NCI-H524 treated with DMSO at 0.1 percent for 48 hours (cell line): ENCODE measurements at regions not wholly inside any gene's neighbourhood (a gene's known extent, or its start where the extent isn't known, plus 50 kb on each side); places are given as distances from the start of the nearest gene placed in this dataset.
"Not testable (repeated sequence)": the region's sequence is repeated elsewhere in the genome, so short reads cannot be mapped to it uniquely, and the experiment has no call there.

ENCODE experiments used
- DNase-seq: peaks from one replicate; lab custom pipeline; 2025; lab: John Stamatoyannopoulos, UW

DNA sequence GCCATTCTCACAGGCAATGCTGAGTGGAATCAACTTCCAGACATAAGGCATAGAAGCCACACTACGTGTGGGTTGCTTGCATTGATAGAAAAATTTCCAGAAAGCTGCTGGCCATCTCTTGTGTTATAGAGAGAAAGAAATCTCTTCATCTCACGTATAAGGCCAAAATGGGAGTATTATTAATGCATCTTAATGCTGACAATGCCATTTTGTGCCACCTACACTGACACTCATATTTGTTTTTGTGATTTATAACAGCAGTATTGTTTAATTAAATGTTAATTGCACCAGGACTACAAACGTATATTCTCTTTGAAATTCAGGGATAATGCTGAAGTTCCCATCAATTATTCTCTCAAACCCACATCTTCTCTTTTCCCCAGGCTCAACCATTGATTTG, 56.1 kb upstream of the TMEM132D start:
- no peak for DNase-seq

DNA sequence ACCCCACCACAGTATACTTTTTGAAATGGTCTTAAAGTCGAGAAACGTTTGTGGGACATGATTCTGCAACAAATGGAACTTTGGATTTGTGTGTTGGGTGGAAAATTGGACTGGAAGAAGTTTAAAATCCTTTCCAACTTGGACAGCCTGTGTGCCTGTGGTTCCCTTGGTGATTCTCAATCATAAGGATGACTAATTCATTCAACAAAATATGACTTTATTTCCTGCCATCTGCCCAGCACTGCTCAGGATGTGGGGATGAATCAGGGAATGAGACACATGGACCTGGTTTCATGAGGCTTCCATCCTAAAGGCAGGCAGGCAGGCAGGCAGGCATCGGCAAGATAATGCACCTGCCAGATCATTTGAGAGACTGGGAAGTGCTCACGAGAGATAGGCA, 57.3 kb upstream of the TMEM132D start:
- DNase-seq = no peak

DNA sequence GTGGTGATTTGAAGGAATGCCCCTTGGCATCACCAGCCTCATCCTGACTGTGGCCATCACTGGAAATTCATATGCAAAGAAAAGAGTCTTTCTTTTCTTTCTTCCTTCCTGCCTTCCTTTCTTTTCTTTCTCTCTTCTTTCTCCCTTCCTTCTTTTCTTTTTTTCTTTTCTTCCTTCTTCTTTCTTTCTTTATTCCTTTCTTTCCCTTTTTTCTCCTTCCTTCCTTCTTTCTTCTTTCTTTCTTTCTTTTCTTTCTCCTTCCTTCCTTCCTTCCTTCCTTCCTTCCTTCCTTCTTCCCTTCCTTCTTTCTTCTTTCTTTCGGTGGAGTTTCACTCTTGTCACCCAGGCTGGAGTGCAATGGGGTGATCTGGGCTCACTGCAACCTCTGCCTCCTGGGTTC, 58.0 kb upstream of the TMEM132D start:
- no peak for DNase-seq

DNA sequence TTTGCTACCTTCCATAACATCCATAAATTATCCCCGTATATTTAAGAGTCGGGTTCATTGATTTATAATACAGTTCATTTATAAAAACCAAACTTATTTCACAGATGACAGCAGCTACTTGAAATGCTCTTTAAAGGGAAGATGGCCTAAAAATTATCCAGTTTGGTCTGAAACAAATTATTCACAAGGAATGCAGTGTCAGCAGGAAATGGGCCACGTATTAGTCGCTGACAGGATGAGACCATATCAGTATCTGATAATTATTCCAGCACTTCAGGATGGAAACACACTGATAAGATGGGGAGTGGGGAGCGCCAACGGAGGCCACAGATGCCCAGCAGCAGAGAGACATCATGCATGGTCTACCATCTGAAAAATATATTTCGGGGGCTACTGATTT, 60.5 kb upstream of the TMEM132D start:
- no peak for DNase-seq

DNA sequence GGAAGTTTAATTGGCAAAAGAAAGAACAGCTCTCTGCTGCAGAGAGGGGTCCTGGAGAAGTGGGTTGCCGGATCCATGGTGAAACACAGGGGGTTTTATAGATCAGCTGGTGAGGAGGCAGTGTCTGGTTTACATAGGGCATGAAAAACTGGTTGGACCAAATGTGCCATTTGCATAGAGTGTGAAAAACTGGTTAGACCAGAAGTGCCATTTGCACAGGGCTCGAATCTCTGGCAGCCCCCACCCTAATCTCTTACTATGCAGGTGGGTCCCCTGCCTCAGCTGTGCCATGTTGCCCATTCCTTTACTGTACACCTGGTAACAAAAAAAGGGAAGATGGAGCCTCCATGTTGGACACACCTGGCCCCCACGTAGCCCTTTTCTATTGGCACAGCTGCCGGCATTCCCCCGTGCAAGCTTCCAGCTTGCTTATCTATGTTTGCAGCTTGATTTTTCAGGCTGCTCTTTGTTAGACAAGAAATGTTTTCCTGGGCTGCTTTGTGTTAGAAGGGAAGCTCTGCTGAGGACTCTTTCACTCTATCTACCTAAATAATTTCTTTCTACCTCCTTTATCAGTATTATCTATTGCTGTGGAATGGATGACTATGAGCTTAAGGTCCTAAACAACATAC, 61.1 kb upstream of the TMEM132D start:
- DNase-seq = no peak

DNA sequence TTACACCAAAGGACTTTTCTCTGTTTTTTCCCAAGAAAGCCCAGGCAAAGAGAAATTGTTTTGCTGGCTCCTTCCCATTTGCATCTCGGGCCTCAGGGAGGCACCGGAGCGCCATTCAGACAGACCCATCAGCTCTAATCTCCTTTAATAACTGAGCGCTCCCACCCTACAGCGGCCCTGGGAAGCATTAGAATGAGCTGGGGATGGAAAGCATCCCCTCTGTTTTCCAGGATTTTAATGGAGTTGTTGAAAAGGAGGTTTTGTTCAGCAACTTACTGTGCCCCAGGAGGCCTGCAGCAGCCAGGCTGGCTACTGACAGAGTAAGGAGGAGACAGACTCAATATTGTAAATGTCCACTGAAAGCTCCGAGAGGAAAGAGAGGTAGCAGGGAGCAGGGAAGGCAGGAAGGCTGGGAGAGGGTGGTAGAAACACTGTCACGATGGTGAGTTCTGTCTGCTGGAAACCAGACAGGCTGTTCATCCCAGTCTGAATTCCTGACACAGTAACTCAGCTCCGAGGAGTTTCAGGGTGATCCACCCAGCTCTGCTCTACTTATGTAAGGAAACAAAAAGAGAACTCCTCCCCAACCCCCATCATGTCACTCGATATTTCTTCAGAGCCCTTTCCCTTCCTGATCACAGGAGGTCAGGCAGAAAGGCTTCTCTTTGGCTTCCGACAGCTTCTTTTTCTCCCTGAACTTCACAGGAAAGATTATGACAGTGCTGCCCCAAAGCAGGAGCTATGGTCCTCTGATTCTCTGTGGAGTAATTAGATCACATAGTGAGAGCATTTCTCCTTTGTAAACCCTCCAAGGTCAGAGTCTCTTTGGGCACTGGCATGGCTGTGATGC, 62.5 kb upstream of the TMEM132D start:
- no peak for DNase-seq

DNA sequence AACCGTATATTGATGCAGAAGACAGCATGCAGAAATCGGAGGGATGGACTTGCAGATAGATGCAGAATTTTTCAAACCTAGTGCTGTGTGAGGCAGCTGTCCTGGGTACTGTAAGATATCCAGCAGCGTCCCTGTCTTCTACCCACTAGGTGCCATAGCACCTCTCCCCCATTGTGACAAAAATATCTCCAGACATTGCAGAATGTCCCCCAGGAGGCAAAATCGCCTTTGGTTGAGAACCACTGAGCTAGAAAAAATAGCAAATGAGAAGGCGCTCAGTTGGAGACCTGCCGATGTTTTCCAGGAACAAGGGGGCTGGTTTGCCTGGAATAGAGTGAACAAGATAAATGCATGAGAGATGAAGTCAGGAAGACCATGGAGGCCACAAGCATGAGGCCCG, 67.9 kb upstream of the TMEM132D start:
- no peak for DNase-seq

DNA sequence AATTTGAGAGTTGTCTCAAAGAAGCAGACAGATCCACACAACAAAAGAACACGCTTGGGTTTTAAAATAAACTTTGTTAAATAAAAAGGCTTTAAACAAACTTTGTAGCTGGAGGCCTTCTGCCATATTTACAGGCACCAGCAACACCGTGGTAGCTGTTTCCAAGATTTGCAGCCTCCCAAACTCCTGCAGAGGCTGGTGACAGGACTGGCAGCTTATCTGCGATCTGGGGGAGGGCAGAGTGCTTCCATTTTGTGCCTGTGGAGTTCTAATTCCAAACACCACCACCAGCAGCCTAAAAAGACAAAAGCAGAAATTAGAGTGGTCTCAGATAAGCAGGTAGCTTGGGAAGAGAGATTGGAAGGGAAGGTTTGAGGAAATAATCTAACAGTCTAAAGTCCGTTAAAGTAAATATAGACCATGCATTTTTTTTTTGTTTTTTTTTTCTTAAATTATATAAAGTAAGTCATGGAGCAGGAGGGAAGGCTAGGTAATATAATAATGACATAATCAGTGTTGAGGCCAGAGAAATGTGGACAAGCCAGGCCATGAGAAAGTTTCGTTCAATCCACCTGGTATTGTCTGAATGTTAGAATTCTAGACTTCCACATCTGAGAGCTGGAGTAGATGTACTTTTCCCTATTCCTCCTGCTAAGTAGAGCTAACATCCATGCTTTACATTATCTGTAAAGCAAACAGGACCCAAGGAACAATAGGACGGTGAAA, 69.6 kb upstream of the TMEM132D start:
- DNase-seq = no peak

DNA sequence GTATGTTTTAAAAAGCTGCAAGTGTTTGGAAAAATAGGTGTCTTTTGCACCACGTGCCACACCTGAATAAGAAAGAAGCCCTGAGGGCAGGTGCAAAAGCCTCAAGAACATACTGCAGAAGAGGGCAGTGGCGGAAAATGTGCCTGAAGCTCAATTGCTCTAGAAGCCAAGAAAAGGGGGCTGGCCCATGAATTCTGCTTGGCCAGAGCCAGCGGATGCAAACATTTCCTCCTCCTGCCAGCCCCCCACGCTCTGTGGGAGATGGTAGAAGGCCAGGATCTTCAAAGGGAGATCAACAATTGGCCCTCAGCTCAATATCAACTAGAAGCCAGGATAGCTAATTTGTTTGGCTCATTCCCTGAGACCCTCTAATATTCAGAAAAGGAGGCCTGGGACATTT, 80.3 kb upstream of the TMEM132D start:
- DNase-seq = no peak

DNA sequence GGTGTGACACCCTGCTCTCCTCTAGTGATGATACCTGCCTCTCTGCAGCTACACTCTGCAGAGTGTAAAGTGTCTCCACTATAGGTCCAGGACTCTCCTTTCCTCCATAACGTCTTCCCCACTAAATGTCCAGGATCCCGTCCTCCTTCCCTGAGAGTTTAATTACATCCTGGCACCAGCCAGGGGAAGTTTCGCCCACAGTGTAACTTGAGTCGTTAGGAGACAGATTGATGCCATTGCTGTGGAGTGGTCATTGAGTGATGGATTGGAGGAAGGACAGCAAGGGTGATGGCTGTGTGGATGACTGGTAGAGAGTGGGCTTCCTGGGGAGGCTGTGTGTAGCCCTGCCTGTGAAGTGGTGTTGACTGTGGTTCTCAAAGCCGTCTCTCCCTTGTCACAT, 84.0 kb upstream of the TMEM132D start:
- no peak for DNase-seq

DNA sequence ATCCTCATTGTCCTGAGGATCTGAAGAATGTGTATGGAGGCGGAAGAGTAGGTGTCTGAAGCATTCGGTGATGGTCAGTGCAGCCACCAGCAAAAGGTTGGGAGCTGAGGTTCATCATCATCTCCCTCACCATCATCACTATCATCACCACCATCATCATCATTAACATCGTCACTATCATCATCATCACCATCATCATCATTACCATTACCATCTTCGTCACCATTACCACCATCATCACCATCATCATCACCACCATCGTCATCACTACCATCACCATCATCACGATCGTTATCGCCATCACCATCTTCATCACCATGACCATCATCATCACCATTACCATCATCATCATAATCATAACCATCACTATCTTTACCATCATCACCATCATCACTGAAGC, 90.8 kb upstream of the TMEM132D start:
- no peak for DNase-seq

DNA sequence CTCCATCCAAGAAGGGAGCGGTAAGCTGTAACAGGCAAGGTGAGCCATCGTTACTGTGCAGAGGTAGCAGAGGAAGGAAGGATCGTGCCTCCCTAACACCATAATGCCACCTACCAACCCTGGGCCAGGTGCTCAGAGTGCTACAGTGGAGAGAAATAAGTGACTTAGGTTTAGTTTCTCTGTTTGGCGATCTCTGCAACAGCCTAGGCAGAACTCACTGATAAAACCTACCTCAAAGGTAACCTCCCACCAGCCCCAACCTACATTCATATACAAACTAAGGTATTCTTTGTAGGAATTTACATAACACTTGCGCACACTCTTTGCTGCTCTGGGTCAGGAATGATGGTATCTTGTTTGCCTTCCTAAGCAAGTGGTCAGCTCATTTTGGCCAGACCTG, 93.4 kb upstream of the TMEM132D start:
- DNase-seq = no peak

DNA sequence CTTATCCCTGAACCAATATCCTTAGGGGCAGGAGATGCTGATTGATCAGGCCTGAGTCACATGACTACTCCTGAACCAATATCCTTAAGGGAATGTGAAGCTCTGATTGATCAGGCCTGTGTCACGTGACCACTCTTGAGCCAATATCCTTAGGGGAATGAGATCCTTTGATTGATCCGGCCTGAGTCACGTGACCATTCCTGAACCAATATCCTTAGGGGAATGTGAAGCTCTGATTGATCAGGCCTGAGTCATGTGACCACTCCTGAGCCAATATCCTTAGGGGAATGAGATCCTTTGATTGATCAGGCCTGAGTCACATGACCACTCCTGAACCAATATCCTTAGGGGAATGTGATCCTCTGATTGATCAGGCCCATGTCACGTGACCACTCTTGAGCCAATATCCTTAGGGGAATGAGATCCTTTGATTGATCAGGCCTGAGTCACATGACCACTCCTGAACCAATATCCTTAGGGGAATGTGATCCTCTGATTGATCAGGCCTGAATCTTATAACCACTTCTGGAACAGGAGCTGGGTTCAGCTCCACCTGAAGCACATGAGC, 100.6 kb upstream of the TMEM132D start:
- not testable (repeated sequence) for DNase-seq

DNA sequence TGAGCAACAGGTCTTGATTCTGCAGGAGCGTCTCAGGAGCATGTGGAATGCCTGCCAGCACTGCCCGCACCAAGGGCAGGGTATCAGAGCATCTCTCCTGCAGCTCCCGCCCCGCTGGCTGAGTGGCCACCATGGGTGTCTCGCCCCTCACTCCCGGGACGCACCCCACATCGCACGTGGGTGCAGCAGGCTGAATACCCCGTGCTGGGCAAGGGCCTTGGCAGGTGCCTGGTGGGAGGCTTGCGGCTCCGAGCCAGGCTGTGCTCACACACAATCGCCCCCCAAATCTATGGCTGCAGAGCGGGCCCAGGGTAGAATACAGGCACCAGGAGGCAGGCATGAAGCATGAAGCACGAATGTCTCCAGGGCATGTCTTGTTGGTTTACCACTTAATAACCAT, 103.9 kb upstream of the TMEM132D start:
- no peak for DNase-seq

DNA sequence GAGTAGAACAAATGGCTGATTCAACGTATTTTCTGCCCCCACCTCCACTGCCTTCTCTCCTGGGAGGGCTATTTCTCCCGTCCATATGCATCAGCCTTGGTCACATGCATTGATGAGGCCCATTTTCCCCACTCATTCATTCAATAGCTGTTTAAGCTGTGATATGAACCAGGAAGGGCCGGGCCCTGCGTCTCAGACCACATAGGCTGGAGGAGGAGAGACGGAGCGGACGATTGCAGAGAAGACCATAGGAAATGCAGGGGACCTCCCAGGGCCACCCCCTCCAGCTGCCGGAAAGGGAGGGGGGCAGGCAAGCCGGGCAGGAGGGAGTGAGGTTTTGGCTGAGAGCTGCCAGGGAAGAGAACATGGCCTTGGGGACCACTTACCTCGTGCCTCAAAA, 104.4 kb upstream of the TMEM132D start:
- no peak for DNase-seq

DNA sequence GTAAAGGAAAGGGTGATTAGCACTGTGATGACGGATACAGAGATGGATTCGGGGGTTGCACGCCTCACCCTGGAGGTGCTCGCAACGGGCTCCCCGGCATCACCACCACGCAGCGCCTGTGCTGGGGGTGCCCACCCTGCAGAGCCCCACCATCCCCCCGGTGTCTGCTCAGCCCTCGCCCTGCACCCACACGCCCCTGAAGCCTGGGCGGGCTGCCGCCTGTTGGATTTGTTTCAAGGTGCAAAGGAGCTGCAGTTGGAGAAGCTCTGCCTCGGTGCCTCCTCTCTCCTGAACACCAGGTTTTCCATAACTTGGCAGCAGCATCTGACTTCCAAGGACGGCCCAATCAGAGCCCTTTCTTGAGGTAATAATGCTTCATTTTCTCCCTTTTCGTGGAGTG, 106.1 kb upstream of the TMEM132D start:
- DNase-seq = no peak

DNA sequence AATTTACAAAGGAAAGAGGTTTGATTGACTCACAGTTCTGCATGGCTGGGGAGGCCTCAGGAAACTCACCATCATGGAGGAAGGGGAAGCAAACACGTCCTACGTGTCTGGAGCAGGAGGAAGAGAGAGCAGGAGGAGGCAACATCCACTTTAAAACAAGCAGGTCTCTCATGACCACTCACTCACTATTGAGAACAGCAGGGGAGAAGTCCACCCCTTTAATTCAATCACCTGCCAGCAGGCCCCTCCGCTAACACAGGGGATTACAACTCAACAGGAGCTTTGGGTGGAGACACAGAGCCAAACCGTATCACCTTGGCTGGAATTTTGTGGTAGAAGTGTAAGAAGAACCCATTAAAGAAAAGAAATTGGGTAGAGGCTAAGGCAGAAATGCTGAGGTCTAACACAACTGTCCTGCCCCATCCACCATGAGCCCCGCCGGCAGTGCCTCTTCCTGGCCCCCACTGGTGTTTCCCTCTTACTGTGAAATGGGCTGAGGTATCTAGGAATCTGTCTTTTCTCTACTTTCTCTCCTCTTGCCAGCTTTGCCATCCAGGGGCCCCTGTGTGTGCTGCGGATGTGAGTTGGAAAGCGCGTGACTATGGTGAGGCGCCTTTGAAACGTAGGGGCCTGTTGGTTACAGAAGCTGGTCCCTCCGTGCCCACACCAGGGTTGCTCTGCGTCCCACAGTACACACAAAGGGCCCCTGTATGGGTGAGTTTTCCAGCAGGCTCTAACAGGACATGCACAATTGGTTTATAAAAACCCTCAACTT, 108.0 kb upstream of the TMEM132D start:
- DNase-seq = no peak

DNA sequence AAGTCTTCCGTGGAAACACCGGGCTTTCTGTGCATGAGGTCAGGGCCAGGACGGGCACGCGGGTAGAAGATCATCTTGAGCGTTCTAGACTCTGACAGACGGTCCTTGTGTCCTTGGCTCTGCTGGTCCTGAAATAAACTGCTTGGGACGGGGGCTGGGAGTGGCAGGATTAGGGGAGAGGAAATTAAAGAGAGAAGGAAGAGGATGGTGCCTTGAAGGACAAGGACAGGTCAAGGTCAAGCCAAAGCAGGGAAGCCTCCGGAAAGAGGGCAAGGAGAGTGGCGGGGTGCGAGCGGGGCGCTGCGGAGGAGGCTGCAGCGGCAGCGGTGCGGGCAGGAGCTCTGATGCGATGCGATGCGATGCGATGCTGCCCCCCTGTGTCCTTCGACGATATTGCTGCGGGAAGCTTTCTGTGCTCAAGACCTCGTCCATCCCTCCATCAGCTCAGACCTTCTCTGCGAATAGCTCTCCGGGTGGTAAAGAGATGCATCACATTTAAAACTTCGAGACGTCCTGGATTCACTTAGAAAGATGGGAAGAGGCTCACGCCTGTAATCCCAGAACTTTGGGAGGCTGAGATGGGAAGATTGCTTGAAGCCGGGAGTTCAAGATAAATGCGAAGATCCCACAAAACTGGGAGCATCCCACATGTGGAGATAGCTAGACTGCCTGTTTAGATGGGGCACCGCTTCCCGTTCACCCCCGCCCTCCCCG, 110.1 kb upstream of the TMEM132D start:
- DNase-seq = no peak

DNA sequence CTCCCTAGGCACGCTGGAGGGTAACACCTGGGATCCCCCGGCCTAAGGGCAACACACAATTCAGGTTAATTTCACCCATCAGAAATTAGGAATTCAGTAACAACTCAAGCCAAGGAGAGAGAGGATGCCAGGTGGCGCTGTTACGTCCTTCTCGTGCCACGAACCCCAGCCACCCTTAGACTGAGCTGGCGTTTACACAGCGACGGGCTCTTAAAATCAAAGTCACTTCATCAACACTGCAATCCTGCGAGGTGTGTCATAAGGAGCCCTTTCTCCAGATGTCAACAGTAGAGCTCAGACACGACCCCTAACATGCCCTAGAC, 110.6 kb upstream of the TMEM132D start:
- DNase-seq = no peak

DNA sequence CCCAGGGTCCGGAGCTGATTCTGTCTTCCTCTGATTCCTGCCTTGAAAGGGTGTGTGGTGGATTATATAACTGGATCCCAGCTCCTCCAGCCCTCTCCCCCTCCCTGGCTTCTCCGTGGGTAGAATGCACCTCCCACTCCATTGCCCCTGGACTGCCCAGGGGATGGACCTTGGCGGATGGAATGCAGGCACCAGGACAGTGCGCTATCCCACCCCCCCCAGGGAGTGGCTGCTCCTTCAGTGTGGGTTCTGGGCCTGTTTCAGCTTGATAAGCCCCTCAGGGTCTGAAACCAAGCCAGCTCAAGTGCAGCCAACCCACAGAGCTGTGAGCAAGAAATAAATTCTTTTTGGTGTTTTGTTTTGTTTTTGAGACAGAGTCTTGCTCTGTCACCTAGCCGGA, 112.4 kb upstream of the TMEM132D start:
- DNase-seq = no peak

DNA sequence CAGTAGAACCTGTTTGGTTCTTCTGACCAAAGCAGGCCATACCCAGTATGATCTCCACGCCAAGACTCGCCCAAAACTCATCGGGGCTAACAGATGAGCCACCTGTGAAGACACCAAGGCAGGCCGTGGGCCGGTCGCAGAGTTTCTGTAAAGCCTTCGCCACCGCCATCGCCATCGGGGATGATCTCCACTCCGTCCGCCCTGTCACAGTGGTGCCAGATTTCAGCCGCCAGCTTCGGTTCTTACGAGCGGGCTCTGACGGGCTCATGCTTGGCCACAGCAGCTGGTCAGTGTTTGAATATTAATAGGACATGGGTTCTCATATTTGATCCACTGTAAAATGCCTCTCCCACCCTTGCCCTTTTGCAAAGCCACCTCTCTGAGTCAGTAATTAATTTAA, 113.2 kb upstream of the TMEM132D start:
- DNase-seq = no peak
